DMS 273 (cell line): ENCODE measurements at regions not wholly inside any gene's neighbourhood (a gene's known extent, or its start where the extent isn't known, plus 50 kb on each side); places are given as distances from the start of the nearest gene placed in this dataset.
A peak's percentile ranks its signal among the peaks of the same experiment; 100 is the strongest.
"Not testable (repeated sequence)": the region's sequence is repeated elsewhere in the genome, so short reads cannot be mapped to it uniquely, and the experiment has no call there.

Experiments used
- DNase-seq: peaks from one replicate; lab custom pipeline; 2025; ENCODE audit not compliant: unreplicated experiment; lab: John Stamatoyannopoulos, UW

- DNase-seq = peak; percentile 14
These were observed 128.8 kb downstream of the SLC24A2 start for GRCh38 chr9:19660019-19660418.

- no peak for DNase-seq
These were observed 132.1 kb downstream of the SLC24A2 start for GRCh38 chr9:19656704-19657103.

DNA sequence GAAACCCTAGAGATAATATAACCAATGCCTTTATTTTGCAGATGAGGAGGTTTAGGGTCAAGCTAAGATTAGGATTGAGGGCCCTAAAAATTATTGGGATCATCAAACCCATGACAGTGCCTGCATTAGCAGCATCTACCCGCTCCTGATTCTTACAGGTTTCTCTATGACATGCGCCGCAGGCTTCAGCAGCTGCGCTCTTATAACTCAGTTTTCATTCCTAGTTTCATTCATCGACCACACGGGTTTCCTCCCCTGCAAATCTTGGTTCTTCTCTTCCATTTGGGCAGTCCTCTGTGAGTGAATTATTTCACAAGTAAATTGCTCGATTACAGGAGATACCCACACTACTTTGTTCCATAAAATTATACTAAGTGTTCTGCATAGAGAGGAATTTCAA is 137.2 kb downstream of the SLC24A2 start:
- DNase-seq = no peak

DNA sequence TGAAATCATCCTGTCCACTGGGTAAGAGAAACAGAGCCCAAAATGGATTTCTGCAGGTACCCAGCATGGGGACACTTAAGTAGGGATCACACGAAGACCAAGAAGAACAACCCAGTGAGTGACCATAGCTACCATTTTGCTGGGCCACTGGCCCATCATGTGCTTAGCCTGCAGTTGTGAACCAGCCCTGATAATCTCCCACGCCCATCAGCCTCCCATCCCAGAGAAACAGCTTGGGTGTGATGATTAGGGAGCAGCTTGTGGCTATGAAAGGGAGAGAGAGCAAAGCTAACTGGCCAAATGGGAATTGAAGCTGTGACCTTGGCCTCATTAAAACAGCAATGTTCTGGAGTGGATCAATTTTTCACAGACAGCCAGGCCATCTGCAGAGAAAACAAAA is 138.5 kb downstream of the SLC24A2 start:
- peak; percentile 90 for DNase-seq

- DNase-seq = peak; percentile 93
These were observed 139.3 kb downstream of the SLC24A2 start for GRCh38 chr9:19649336-19650041.

GRCh38 chr9:19648672-19649071 is 140.2 kb downstream of the SLC24A2 start:
- peak; percentile 33 for DNase-seq

DNA sequence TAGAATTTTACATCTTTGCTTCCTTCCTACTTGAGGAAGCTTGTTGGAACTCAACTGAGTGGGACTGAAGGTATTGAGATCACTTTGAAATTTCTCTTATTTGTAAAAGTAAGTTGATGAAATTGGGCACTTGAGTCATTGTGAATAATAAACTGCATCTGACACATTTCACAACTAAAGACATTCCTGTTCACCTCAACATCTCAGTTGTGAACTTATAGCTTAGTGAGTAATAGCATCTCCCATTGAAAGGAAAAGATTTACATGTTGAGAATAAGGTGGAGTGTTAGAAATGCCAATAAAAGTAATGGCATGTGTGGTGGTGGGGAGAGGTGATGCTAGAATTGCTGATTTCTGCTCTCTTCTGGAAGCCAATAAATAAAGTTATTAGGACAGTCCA is 145.0 kb downstream of the SLC24A2 start:
- DNase-seq = no peak

- DNase-seq = peak; percentile 64
These were observed 146.6 kb downstream of the SLC24A2 start for GRCh38 chr9:19642256-19642655.

- DNase-seq = peak; percentile 71
These were observed 147.8 kb downstream of the SLC24A2 start for GRCh38 chr9:19641046-19641445.

- peak; percentile 13 for DNase-seq
These were observed 148.8 kb downstream of the SLC24A2 start for GRCh38 chr9:19640014-19640413.

DNA sequence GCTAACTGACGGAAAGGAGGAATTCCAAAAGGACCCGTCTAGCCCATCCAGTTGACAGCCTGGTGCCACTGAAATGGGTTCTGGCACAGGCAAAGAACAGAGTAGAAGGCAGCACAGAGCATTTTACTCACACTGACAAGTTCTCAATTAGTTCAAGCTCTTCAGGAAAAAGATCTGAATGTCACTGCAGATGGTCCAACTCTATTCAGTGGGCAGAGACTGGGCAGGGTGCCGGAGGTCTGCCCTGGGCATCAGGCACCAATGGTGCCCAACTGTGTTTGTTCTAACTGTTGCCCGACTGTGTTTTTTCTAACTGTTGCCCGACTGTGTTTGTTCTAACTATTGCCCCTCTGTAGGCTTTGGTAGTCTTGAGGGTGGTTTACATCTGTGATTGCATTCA is 151.8 kb downstream of the SLC24A2 start:
- DNase-seq = no peak

DNA sequence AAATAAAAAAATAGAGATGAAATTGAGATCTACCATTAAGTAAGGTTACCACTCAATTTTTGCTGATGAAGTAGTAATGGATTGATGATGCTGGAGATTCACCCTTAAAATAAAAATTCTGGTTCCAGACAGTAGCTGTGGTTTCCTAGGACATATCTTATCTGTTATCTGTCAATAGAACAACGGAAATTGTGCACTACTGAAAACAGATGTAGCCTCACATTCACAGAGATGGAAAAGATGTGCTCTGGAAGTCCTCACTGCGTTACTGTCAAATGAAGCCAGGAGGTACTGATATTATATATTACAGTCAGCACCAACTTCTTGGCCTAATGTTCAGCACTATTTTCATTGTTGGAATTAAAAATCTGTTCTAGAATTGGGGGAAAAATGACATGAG is 154.0 kb downstream of the SLC24A2 start:
- DNase-seq = no peak

GRCh38 chr9:19631181-19631580 is 157.7 kb downstream of the SLC24A2 start:
- DNase-seq = no peak

DNA sequence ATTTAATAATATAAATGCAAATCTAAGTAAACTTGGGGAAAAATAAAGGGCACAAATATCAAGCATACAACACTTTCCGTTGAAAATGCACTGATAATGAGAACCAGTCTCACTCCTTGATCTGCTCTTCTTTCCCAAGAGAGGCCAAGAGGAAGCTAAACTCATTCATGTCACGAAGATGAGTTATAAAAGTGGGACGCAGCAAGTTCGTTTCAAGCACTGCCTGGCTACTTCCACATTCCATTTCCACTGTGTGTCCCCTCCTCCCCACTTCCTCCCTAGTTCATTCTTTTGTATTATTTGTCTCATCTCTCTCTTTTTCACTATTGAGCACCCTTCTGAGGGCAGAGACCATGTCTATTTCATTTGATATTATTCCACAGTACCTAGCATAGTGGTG is 158.1 kb downstream of the SLC24A2 start:
- DNase-seq = no peak

GRCh38 chr9:19629488-19629887 is 159.3 kb downstream of the SLC24A2 start:
- peak; percentile 48 for DNase-seq

DNA sequence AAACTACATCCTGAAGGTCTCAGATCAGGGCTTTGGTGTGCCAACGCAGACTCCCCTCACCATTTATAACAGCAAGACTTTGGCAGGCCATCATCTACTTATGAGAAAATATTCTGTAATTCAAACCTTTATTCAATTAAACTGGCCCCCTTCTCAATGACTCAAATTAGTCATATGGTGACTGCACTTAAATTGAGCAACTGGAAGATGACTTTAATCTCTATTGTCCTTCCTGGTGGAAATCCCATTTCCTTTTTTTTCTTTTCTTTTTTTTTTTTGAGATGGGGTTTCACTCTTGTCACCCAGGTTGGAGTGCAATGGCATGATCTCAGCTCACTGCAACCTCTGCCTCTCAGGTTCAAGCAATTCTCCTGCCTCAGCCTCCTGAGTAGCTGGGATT is 163.4 kb downstream of the SLC24A2 start:
- not testable (repeated sequence) for DNase-seq

DNA sequence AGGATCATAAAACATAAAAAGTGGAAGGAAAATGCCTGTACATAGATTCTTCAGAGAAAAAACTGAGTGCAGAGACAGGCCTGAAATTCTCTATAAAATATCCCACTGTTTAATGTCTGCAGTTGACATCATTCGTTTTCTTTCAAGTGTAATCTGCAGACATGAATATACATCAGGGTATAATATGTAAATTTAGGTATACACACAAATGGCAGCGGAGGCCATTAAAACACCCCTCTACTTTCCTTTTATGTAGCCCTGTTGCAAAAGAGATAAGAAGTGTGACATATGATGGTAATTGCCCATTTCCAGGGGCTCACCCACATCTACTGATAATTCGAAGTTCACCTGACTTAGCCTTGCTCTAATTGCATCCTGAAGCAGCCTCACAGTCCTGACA is 164.3 kb downstream of the SLC24A2 start:
- DNase-seq = no peak

- no peak for DNase-seq
These were observed 164.9 kb downstream of the SLC24A2 start for GRCh38 chr9:19623941-19624340.

DNA sequence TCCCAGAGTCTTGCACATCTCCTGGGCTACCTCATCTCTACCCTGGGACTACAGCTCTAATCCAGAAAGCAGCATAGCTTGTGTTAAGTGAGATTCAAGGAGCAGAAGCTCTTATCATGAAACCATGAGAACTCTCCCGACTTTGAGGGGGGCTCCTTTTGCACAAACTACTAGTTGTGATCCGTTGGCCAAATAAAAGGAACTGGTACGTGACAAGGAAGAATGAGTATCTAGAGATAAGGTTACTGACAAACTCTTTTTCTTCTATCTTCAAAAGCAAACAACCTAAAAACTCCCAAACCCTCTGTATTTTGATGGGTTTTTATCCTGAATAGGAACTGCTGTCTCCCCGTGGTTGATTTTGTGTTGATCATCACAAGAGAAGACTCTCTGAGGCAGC is 168.5 kb downstream of the SLC24A2 start:
- no peak for DNase-seq

DNA sequence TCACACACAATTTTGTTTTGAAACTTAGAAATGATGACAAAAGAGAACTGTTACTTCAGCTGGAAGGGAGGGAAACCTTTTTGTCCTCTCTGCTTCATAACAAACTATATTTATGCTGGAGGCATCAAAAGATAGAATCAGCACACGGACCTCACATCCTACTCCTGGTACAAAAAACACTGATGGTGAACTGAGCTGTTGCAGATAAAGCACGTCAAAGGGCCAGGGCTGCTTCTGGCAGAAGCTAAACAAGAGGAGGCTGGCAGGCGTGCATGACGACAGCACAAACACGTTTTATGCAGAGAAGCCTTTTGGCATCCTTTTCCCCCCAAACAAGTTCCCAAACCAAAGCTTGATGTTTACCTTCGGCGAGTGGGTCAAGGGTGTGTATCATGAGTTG is 169.6 kb downstream of the SLC24A2 start:
- no peak for DNase-seq

- DNase-seq = no peak
These were observed 170.0 kb downstream of the SLC24A2 start for GRCh38 chr9:19618816-19619215.

DNA sequence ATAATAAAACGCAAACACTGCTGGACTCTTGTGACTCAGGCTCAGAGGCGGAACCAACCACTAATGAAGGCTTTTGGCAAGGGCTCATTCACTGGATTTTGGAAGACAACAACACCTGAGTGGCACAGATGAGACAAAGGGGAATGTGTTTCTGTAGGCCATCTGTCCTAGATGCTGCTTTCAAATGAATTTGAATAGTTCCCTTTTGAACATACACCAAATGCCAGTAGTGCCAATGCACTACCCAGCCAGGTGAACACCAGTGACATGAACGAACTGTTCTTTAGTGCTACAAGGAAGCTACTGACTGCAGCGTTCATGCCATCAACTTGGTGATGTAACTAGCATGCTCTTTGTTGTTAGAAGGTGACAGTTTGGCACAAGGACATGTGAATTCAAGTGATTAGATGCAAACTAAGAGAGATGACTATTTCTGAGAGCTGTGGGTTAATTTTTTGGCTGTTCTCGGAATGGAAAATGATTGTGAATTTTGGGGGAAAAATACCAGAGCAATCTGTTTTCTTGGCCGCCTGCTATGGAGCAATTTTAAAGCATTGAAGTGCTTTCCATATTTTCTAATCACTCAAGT is 173.7 kb downstream of the SLC24A2 start:
- DNase-seq = no peak

GRCh38 chr9:19614294-19614693 is 174.5 kb downstream of the SLC24A2 start:
- no peak for DNase-seq
